GM12892 (cell line): ENCODE measurements at regions not wholly inside any gene's neighbourhood (a gene's known extent, or its start where the extent isn't known, plus 50 kb on each side); places are given as distances from the start of the nearest gene placed in this dataset.
"Not testable (repeated sequence)": the region's sequence is repeated elsewhere in the genome, so short reads cannot be mapped to it uniquely, and the experiment has no call there.

ENCODE experiments used
- POLR2A ChIP-seq: IDR thresholded peaks from 2 replicates; pipeline ENCODE4 v1.6.1; 2011; ENCODE audit warnings: low read depth, low read length, control low read depth
- POLR2AphosphoS5 ChIP-seq: IDR thresholded peaks from 2 replicates; pipeline ENCODE4 v1.6.1; 2011; ENCODE audit warnings: low read depth, low read length, control low read depth

DNA sequence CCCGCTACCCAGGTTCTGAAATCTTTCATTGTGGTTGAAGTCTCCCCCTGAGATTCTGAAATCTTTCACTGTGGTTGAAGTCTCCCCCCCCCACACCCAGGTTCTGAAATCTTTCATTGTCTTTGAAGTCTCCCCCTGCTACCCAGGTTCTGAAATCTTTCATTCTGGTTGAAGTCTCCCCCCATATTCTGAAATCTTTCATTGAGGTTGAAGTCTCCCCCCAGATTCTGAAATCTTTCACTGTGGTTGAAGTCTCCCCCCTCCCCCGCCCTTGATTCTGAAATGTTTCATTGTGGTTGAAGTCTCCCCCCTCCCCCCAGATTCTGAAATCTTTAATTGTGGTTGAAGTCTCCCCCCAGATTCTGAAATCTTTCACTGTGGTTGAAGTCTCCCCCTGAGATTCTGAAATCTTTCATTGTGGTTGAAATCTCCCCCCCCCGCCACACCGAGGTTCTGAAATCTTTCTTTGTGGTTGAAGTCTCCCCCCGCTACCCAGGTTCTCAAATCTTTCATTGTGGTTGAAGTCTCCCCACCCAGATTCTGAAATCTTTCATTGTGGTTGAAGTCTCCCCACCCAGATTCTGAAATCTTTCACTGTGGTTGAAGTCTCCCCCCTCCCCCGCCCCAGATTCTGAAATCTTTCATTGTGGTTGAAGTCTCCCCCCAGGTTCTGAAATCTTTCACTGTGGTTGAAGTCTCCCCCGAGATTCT, 915.2 kb downstream of the BRD1 start:
- not testable (repeated sequence) for TF ChIP-seq POLR2A, POLR2AphosphoS5
